Right atrium auricular region (tissue), 2 donors: ENCODE measurements at regions not wholly inside any gene's neighbourhood (a gene's known extent, or its start where the extent isn't known, plus 50 kb on each side); places are given as distances from the start of the nearest gene placed in this dataset.

Source experiments
- DNase-seq: peaks from one replicate; pipeline ENCODE4 v3.0.0-alpha.2; 2019; ENCODE audit warnings: low spot score
- H3K27ac ChIP-seq, 2 donors: fragments of 200-600 bp; sonication (generic); 1 replicate in 1 of 2; 2 replicates in 1 of 2; pipeline ENCODE4 v1.5.1; 2016 to 2019
- H3K27me3 ChIP-seq, 2 donors: fragments of 200-600 bp; sonication (generic); one replicate each; pipeline versions ENCODE4 v1.5.1 to v1.6.0; 2017 to 2019
- H3K36me3 ChIP-seq: fragments of 200-600 bp; sonication (generic); one replicate; pipeline ENCODE4 v1.5.1; 2016
- H3K4me1 ChIP-seq, 2 donors: fragments of 200-600 bp; sonication (generic); one replicate each; pipeline versions ENCODE4 v1.5.1 to v1.6.0; 2017 to 2019
- H3K4me3 ChIP-seq, 2 donors: fragments of 200-600 bp; sonication (generic); 1 replicate in 1 of 2; 2 replicates in 1 of 2; pipeline ENCODE4 v1.5.1; 2017 to 2019; ENCODE audit warnings: mild to moderate bottlenecking in 1 of 2, moderate library complexity in 1 of 2
- H3K9me3 ChIP-seq, 2 donors: fragments of 200-600 bp; sonication (generic); one replicate each; pipeline ENCODE4 v1.5.1; 2019
- TF ChIP-seq, protein P1 (sequence below), 2 donors: fragments of 200-600 bp; sonication (generic); IDR thresholded peaks; one replicate each; pipeline ENCODE4 v1.5.1; 2019; ENCODE audit warnings: antibody characterized with exemption in 2 of 2

DNA sequence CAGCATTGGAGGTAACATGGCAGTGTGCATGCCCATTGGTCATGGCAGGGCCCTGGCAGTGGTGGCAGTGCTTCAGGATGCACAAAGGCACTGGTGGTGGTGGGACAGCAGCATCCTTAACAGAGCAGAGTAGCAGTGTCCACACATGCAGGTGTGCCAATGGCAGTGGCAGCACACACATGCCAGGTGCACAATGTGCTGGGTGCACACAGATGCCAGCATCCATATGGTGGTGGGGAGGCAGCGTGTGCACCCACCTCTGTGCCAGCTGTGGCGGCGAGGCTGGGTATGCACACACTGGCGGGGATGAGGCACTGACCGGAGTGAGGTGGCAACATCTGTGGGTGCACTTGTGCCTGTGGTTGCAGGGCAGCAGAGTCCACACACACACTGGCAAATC is 150.6 kb downstream of the SI start:
- DNase-seq: no peak
- Histone ChIP-seq H3K4me1 (no peaks in the 10 kb centered on the region), H3K9me3 (no peaks in the 10 kb centered on the region), H3K4me3 (no peak overlapping the region), H3K27me3 (no peaks in the 10 kb centered on the region), H3K27ac (no peak overlapping the region), H3K36me3 (no peaks in the 10 kb centered on the region)
- TF ChIP-seq, protein P1, sequence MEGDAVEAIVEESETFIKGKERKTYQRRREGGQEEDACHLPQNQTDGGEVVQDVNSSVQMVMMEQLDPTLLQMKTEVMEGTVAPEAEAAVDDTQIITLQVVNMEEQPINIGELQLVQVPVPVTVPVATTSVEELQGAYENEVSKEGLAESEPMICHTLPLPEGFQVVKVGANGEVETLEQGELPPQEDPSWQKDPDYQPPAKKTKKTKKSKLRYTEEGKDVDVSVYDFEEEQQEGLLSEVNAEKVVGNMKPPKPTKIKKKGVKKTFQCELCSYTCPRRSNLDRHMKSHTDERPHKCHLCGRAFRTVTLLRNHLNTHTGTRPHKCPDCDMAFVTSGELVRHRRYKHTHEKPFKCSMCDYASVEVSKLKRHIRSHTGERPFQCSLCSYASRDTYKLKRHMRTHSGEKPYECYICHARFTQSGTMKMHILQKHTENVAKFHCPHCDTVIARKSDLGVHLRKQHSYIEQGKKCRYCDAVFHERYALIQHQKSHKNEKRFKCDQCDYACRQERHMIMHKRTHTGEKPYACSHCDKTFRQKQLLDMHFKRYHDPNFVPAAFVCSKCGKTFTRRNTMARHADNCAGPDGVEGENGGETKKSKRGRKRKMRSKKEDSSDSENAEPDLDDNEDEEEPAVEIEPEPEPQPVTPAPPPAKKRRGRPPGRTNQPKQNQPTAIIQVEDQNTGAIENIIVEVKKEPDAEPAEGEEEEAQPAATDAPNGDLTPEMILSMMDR (IDR thresholded peaks at IDR 0.05): no peak

DNA sequence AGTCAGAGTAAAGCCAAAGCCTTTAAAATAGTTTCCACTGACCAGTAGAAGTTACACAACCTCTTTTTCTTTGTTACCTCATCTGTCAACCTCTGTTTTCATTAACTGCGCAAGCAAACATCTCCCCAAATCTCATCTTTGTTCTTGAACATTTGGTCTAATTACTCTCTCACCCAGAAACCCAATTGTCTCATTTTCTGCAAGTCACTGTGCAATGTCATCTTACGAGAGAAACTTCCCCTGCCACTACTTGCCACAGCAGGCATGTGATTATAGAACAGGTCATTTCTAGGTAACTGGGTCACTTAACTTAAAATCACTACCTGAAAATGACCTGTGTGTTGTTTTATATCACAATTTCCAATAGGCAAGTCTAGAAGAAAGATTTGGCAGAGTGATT is 159.4 kb downstream of the SI start:
- DNase-seq: no peak
- H3K27ac ChIP-seq: no peak overlapping the region
- no peaks in the 10 kb centered on the region for H3K27me3 ChIP-seq
- no peaks in the 10 kb centered on the region for H3K36me3 ChIP-seq
- no peak overlapping the region for H3K4me3 ChIP-seq
- H3K9me3 ChIP-seq: no peaks in the 10 kb centered on the region
- no peaks in the 10 kb centered on the region for H3K4me1 ChIP-seq
- TF ChIP-seq, protein P1 (IDR thresholded peaks at IDR 0.05): no peak

DNA sequence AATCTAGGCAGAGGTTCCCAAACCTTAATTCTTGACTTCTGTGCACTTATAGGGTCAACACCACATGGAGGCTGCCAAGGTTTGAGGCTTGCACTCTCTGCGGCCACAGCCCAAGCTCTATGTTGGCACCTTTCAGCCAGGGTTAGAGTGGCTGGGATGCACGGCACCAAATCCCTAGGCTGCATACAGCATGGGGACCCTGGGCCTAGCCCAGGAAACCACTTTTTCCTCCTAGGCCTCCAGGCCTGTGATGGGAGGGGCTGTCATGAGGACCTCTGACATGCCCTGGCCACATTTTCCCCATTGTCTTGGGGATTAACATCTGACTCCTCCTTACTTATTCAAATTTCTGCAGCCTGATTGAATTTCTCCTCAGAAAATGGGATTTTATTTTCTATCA is 165.4 kb downstream of the SI start:
- H3K36me3 ChIP-seq: no peaks in the 10 kb centered on the region
- no peaks in the 10 kb centered on the region for H3K4me1 ChIP-seq
- no peak overlapping the region for H3K27ac ChIP-seq
- H3K9me3 ChIP-seq: no peaks in the 10 kb centered on the region
- no peak for DNase-seq
- TF ChIP-seq, protein P1 (IDR thresholded peaks at IDR 0.05): no peak
- H3K27me3 ChIP-seq: no peaks in the 10 kb centered on the region
- H3K4me3 ChIP-seq: no peak overlapping the region

DNA sequence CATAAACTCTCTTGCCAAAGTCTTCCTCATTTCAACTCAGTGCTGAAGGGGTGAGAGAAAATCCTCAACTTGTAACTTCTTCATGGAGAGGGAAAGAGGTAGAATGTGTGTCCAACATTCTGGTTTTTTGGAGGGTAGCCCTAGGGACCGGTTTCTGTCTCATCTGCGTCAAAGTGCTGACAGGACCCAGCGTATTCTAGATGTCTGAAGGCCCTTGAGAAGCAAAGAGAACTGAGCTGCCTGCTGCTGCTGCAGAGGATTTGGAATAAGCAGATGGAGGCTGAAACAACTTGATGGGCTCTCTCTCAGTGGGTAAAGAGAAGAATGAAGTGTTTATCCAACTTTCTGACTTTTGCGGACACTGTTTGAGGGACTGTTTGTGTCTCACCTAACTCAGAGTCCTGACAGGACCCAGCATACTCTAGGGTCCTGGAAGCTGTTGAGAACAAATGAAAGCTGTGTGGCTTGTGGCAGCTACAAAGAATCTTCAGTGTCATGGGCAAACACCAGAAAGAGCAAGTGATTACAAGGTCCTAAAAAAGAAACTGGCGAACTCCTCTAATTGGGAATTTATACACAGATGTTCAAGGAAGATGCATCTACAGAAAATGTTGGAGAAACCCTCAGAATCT is 174.4 kb downstream of the SI start:
- Histone ChIP-seq H3K36me3 (no peaks in the 10 kb centered on the region), H3K27ac (peak overlapping the region in 1 of 2 donors; percentile 78), H3K4me3 (peak overlapping the region; percentile 6 to 13), H3K9me3 (no peaks in the 10 kb centered on the region), H3K27me3 (no peaks in the 10 kb centered on the region), H3K4me1 (no peaks in the 10 kb centered on the region)
- DNase-seq: no peak
- TF ChIP-seq, protein P1 (IDR thresholded peaks at IDR 0.05): no peak

DNA sequence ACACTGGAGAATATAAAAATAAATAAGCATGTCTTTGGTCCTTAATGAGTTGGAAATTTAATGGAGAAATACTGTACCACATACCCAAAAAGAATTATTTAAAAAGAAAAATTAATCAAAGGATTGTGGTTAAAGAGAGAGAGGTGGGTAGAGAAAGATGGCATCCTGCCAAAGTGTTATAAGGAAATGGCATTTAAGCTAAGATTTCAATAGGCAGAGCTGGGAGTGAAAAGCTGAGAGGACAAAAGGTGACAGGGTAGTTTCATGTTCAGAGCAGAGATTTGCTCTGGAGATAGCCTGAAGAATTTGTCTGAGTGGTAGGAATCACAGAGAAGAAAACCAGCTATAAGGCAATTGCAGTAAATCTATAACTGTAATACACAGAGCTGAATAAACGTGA is 181.0 kb downstream of the SI start:
- Histone ChIP-seq H3K4me1 (no peaks in the 10 kb centered on the region), H3K27ac (no peak overlapping the region), H3K4me3 (no peak overlapping the region), H3K27me3 (no peaks in the 10 kb centered on the region), H3K9me3 (no peaks in the 10 kb centered on the region), H3K36me3 (no peaks in the 10 kb centered on the region)
- TF ChIP-seq, protein P1 (IDR thresholded peaks at IDR 0.05): no peak
- no peak for DNase-seq

DNA sequence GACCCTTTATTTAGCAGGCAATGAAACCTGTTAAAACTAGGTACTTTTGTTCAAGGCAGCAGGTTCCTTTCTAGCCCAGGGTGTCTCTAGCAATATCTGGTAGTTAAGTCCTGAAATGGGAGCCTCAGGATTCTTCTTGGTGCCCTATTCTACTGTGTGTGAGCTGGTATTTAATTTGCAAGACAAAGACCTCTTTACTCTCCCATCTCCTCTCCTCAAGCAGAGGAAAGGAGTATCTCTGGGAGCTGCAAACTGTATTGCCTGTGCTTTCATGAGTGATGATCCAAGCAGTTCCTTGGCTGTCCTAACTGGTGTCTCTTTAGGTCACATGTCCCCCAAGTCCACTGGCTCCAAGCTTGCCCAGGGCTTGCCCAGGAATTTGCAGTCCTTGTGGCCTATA is 188.2 kb downstream of the SI start:
- Histone ChIP-seq H3K4me3 (no peak overlapping the region), H3K27ac (no peak overlapping the region), H3K4me1 (no peaks in the 10 kb centered on the region), H3K27me3 (no peaks in the 10 kb centered on the region), H3K9me3 (peaks cover 3 to 12% of the 10 kb centered on the region in 2 donors), H3K36me3 (no peaks in the 10 kb centered on the region)
- DNase-seq: no peak
- TF ChIP-seq, protein P1 (IDR thresholded peaks at IDR 0.05): no peak
